Left ventricle myocardium inferior (tissue), 1 donor: ENCODE measurements at regions not wholly inside any gene's neighbourhood (a gene's known extent, or its start where the extent isn't known, plus 50 kb on each side); places are given as distances from the start of the nearest gene placed in this dataset.

Experiments used
- DNase-seq: peaks from one replicate; pipeline ENCODE4 v3.0.0-alpha.2; 2020
- H3K27ac ChIP-seq: fragments of 200-600 bp; replicated peaks from 2 replicates; pipeline ENCODE4 v1.8.0; 2021
- H3K27me3 ChIP-seq: fragments of 200-600 bp; 2 replicates; pipeline ENCODE4 v1.8.0; 2021; ENCODE audit warnings: low read depth
- H3K36me3 ChIP-seq: fragments of 200-600 bp; 2 replicates; pipeline ENCODE4 v1.8.0; 2021
- H3K4me1 ChIP-seq: fragments of 200-600 bp; 2 replicates; pipeline ENCODE4 v1.8.0; 2021
- H3K4me3 ChIP-seq: fragments of 200-600 bp; 2 replicates; pipeline ENCODE4 v1.8.0; 2021; ENCODE audit warnings: mild to moderate bottlenecking, moderate library complexity
- H3K9me3 ChIP-seq: fragments of 200-600 bp; replicated peaks from 2 replicates; pipeline ENCODE4 v1.8.0; 2021
- CTCF ChIP-seq: fragments of 200-600 bp; IDR thresholded peaks from 2 replicates; pipeline ENCODE4 v1.8.0; 2021; ENCODE audit warnings: antibody characterized with exemption, mild to moderate bottlenecking, borderline replicate concordance
- intact Hi-C: fragments of 100-400 bp; cut with micrococcal nuclease; formaldehyde crosslinking; loops from one replicate; pipeline ENCODE4 v1.11.0; 2022
- donor health status: DM: no; HTN: yes; CAD: no; lungs with severe emphysema.

GRCh38 chr1:22366346-22366745 lies 85.3 kb upstream of the ZBTB40 start:
- TF ChIP-seq CTCF, result no peak
- intact Hi-C loops, result no loop called here
- no peak overlapping the region for H3K27ac ChIP-seq
- H3K27me3 ChIP-seq, result peaks cover 97% of the 10 kb centered on the region
- no peaks in the 10 kb centered on the region for H3K36me3 ChIP-seq
- H3K9me3 ChIP-seq, result no peaks in the 10 kb centered on the region
- no peak for DNase-seq
- no peak overlapping the region for H3K4me3 ChIP-seq
- H3K4me1 ChIP-seq, result no peaks in the 10 kb centered on the region

GRCh38 chr1:22368125-22368524 lies 83.5 kb upstream of the ZBTB40 start:
- intact Hi-C loops, result no loop called here
- TF ChIP-seq CTCF, result no peak
- Histone ChIP-seq H3K4me3 (no peak overlapping the region), H3K4me1 (no peaks in the 10 kb centered on the region), H3K9me3 (peaks cover 6% of the 10 kb centered on the region), H3K27ac (no peak overlapping the region), H3K36me3 (no peaks in the 10 kb centered on the region), H3K27me3 (peaks cover 89% of the 10 kb centered on the region)
- no peak for DNase-seq

GRCh38 chr1:22369294-22370189 lies 82.1 kb upstream of the ZBTB40 start:
- H3K4me1 ChIP-seq, result no peaks in the 10 kb centered on the region
- DNase-seq, result no peak
- intact Hi-C loops, result no loop called here
- TF ChIP-seq CTCF, result no peak
- H3K9me3 ChIP-seq, result peaks cover 10% of the 10 kb centered on the region
- H3K27ac ChIP-seq, result no peak overlapping the region
- H3K36me3 ChIP-seq, result no peaks in the 10 kb centered on the region
- H3K4me3 ChIP-seq, result no peak overlapping the region
- H3K27me3 ChIP-seq, result peaks cover 81% of the 10 kb centered on the region

GRCh38 chr1:22370190-22370498 lies 81.5 kb upstream of the ZBTB40 start:
- no peak for DNase-seq
- H3K27me3 ChIP-seq, result peaks cover 81% of the 10 kb centered on the region

GRCh38 chr1:22371408-22371807 lies 80.2 kb upstream of the ZBTB40 start:
- DNase-seq, result no peak
- Histone ChIP-seq H3K4me1 (no peaks in the 10 kb centered on the region), H3K36me3 (no peaks in the 10 kb centered on the region), H3K4me3 (no peak overlapping the region), H3K27ac (no peak overlapping the region), H3K27me3 (peaks cover 81% of the 10 kb centered on the region), H3K9me3 (peaks cover 10% of the 10 kb centered on the region)
- intact Hi-C loops, result no loop called here
- no peak for TF ChIP-seq CTCF

More at GRCh38 chr1:22370190-22370498, 81.5 kb upstream of the ZBTB40 start:
- Histone ChIP-seq H3K4me1 (no peaks in the 10 kb centered on the region), H3K9me3 (peaks cover 10% of the 10 kb centered on the region), H3K27ac (no peak overlapping the region), H3K36me3 (no peaks in the 10 kb centered on the region), H3K4me3 (no peak overlapping the region)
- intact Hi-C loops, result no loop called here
- TF ChIP-seq CTCF, result no peak
